Body of pancreas (tissue), 4 donors: ENCODE measurements at regions not wholly inside any gene's neighbourhood (a gene's known extent, or its start where the extent isn't known, plus 50 kb on each side); places are given as distances from the start of the nearest gene placed in this dataset.

ENCODE experiments used
- ATAC-seq: fragments of 150-250 bp; one replicate; pipeline ENCODE4 v1.9.1; 2016
- DNase-seq, 4 donors: peaks; one replicate each; pipeline ENCODE4 v3.0.0-alpha.2; 2019
- H3K27ac ChIP-seq, 4 donors: fragments of 200-600 bp; sonication (generic); 1 replicate in 3 of 4; 2 replicates in 1 of 4; pipeline versions ENCODE4 v1.5.1 to v1.6.1; 2016 to 2019; ENCODE audit warnings: mild to moderate bottlenecking in 1 of 4, mixed read lengths in 1 of 4, moderate library complexity in 1 of 4
- H3K27me3 ChIP-seq, 2 donors: fragments of 200-600 bp; sonication (generic); one replicate each; pipeline ENCODE4 v1.6.0; 2016; ENCODE audit warnings: mild to moderate bottlenecking in 1 of 2
- H3K36me3 ChIP-seq, 2 donors: fragments of 200-600 bp; sonication (generic); replicated peaks in 1 of 2; 2 replicates each; pipeline ENCODE4 v1.5.1; 2016; ENCODE audit warnings: low read depth in 2 of 2; ENCODE audit not compliant: insufficient read depth in 1 of 2
- H3K4me1 ChIP-seq: fragments of 200-600 bp; sonication (generic); one replicate; pipeline ENCODE4 v1.6.0; 2016
- H3K4me3 ChIP-seq, 2 donors: fragments of 200-600 bp; sonication (generic); 1 replicate in 1 of 2; 2 replicates in 1 of 2; pipeline ENCODE4 v1.5.1; 2016 to 2019
- H3K9me3 ChIP-seq, 3 donors: fragments of 200-600 bp; sonication (generic); 1 replicate in 2 of 3; 2 replicates in 1 of 3; pipeline ENCODE4 v1.5.1; 2016
- CTCF ChIP-seq, 7 experiments: fragments of 450-650 bp in 4 of 7; fragments of 200-600 bp in 3 of 7; sonication (generic) in 3 of 7; IDR thresholded peaks; one replicate each; pipeline ENCODE4 v1.5.1; 2016 to 2019; ENCODE audit warnings: antibody characterized with exemption in 7 of 7
- POLR2A ChIP-seq, 3 donors: fragments of 450-650 bp; IDR thresholded peaks; one replicate each; pipeline ENCODE4 v1.6.1; 2016; ENCODE audit warnings: antibody characterized with exemption in 3 of 3, mild to moderate bottlenecking in 2 of 3
- WGBS, 2 donors: methylation state at CpG; one replicate each; pipeline ENCODE4 v1.1.5; 2017; 5-methylcytosine and 5-hydroxymethylcytosine counted together
- intact Hi-C: fragments of 100-400 bp; cut with DNase I; formaldehyde crosslinking; loops from one replicate; pipeline ENCODE4 v1.15.1; 2023

GRCh38 chr9:108551030-108551841, 304.6 kb downstream of the ACTL7B start:
- no peak overlapping the region for H3K4me3 ChIP-seq
- DNase-seq (no peak), ATAC-seq (no peak)
- intact Hi-C loops = no loop called here
- TF ChIP-seq CTCF (IDR thresholded peaks at IDR 0.05) (no peak), POLR2A (IDR thresholded peaks at IDR 0.05) (no peak)
- H3K27ac ChIP-seq = no peak overlapping the region
- no peaks in the 10 kb centered on the region for H3K27me3 ChIP-seq
- no peaks in the 10 kb centered on the region for H3K9me3 ChIP-seq
- no peaks in the 10 kb centered on the region for H3K36me3 ChIP-seq
- H3K4me1 ChIP-seq = peaks cover 23% of the 10 kb centered on the region
- 73 to 82% methylated on average over 12 of the region's 12 CpGs for WGBS, 2 donors

- 74 to 85% methylated on average over 4 of the region's 4 CpGs for WGBS, 2 donors
- Histone ChIP-seq H3K4me3 (no peak overlapping the region), H3K27ac (no peak overlapping the region), H3K27me3 (no peaks in the 10 kb centered on the region), H3K4me1 (peaks cover 23% of the 10 kb centered on the region), H3K9me3 (no peaks in the 10 kb centered on the region), H3K36me3 (no peaks in the 10 kb centered on the region)
- ATAC-seq = no peak
- no peak for DNase-seq
- TF ChIP-seq CTCF (IDR thresholded peaks at IDR 0.05) = no peak
- no peak for TF ChIP-seq POLR2A (IDR thresholded peaks at IDR 0.05)
- intact Hi-C loops = no loop called here
Measured at GRCh38 chr9:108550106-108550505, 305.7 kb downstream of the ACTL7B start.

DNA sequence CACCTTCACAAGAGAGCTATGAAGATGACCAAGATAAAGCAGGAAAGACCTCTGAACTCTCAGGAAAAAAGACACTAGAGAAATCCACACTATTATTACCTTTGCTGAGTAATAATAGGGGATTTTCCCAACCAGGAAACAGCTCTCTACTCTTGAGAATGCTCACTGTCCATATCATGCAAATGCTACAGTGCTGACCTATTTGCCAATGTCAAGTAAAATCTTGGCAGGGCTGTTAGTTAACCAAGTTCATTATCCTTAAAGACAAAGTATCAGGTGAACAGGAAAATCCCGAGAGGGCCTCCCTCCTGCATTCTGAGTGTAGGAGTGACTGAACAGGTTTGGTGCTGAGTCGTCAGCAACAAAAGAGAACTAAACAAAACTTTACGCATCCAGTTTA, 306.6 kb downstream of the ACTL7B start:
- peaks cover 23% of the 10 kb centered on the region for H3K4me1 ChIP-seq
- H3K9me3 ChIP-seq = no peaks in the 10 kb centered on the region
- no peak for TF ChIP-seq POLR2A (IDR thresholded peaks at IDR 0.05)

GRCh38 chr9:108547411-108548135, 308.2 kb downstream of the ACTL7B start:
- Histone ChIP-seq H3K27ac (no peak overlapping the region), H3K36me3 (no peaks in the 10 kb centered on the region), H3K4me1 (peaks cover 13% of the 10 kb centered on the region), H3K4me3 (no peak overlapping the region), H3K9me3 (no peaks in the 10 kb centered on the region), H3K27me3 (no peaks in the 10 kb centered on the region)
- intact Hi-C loops = no loop called here
- 71 to 79% methylated on average over 4 of the region's 4 CpGs for WGBS, 2 donors
- ATAC-seq = no peak
- no peak for DNase-seq
- TF ChIP-seq POLR2A (IDR thresholded peaks at IDR 0.05) = no peak
- TF ChIP-seq CTCF (IDR thresholded peaks at IDR 0.05) = no peak

More for the DNA sequence above, 306.6 kb downstream of the ACTL7B start:
- intact Hi-C loops = no loop called here
- WGBS, 2 donors = 38 to 46% methylated on average over 3 of the region's 3 CpGs
- no peaks in the 10 kb centered on the region for H3K27me3 ChIP-seq
- no peaks in the 10 kb centered on the region for H3K36me3 ChIP-seq
- DNase-seq (peak in 3 of 4 donors; percentile 9 to 51 (median 25)), ATAC-seq (peak; percentile 67)
- peak overlapping the region in 2 of 4 donors; percentile 4 to 21 for H3K27ac ChIP-seq
- H3K4me3 ChIP-seq = no peak overlapping the region

DNA sequence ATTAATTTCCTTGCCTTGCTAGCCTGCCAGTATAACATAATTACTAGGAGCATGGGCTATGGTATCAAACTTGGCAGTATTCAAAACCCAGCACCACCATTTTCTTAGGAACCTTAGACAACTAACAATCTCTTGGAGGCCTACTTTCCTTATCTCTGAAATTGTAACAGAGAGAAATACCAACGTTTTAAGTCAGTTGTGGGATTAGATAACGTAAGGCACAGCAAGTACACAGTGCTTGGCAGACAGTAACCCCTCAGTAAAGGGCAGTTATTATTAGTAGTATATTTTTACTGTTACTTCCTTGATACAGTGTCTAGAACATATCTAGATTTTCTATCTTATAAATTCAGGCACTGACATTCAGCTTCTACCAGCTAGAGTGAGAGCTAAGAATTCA, 309.6 kb downstream of the ACTL7B start:
- H3K27me3 ChIP-seq = no peaks in the 10 kb centered on the region
- H3K4me1 ChIP-seq = peaks cover 11% of the 10 kb centered on the region
- no peaks in the 10 kb centered on the region for H3K9me3 ChIP-seq
- TF ChIP-seq POLR2A (IDR thresholded peaks at IDR 0.05) = no peak
- TF ChIP-seq CTCF (IDR thresholded peaks at IDR 0.05) = no peak
- no peaks in the 10 kb centered on the region for H3K36me3 ChIP-seq
- WGBS, 2 donors = 38 to 42% methylated on average over 2 of the region's 2 CpGs
- H3K4me3 ChIP-seq = no peak overlapping the region
- DNase-seq (no peak), ATAC-seq (no peak)
- no peak overlapping the region for H3K27ac ChIP-seq
- intact Hi-C loops = no loop called here
